Skin of body (tissue), 1 donor: ENCODE measurements at regions not wholly inside any gene's neighbourhood (a gene's known extent, or its start where the extent isn't known, plus 50 kb on each side); places are given as distances from the start of the nearest gene placed in this dataset.

ENCODE experiments used
- DNase-seq: peaks from one replicate; lab custom pipeline; 2025; lab: John Stamatoyannopoulos, UW

- DNase-seq, result no peak
These were observed 432.5 kb upstream of the C9orf72 start for GRCh38 chr9:28005779-28006178.

GRCh38 chr9:28007097-28007817 is 434.0 kb upstream of the C9orf72 start:
- DNase-seq, result no peak

GRCh38 chr9:28014212-28014611 is 440.9 kb upstream of the C9orf72 start:
- no peak for DNase-seq

GRCh38 chr9:28024676-28025075 is 451.4 kb upstream of the C9orf72 start:
- DNase-seq, result no peak

- DNase-seq, result no peak
These were observed 451.9 kb upstream of the C9orf72 start for GRCh38 chr9:28025186-28025585.

- DNase-seq, result no peak
These were observed 458.4 kb upstream of the C9orf72 start for GRCh38 chr9:28031521-28032267.

- DNase-seq, result no peak
These were observed 458.9 kb upstream of the C9orf72 start for GRCh38 chr9:28032268-28032590.

- DNase-seq, result no peak
These were observed 461.0 kb upstream of the C9orf72 start for GRCh38 chr9:28034242-28034641.

GRCh38 chr9:28037968-28038367 is 464.7 kb upstream of the C9orf72 start:
- DNase-seq, result no peak

GRCh38 chr9:28045051-28045450 is 471.8 kb upstream of the C9orf72 start:
- peak; percentile 57 for DNase-seq

GRCh38 chr9:28050046-28050445 is 476.8 kb upstream of the C9orf72 start:
- DNase-seq, result no peak

- no peak for DNase-seq
These were observed 477.7 kb upstream of the C9orf72 start for GRCh38 chr9:28050941-28051340.

- DNase-seq, result no peak
These were observed 478.6 kb upstream of the C9orf72 start for GRCh38 chr9:28051559-28052503.

- DNase-seq, result no peak
These were observed 480.0 kb upstream of the C9orf72 start for GRCh38 chr9:28053096-28053777.

- peak; percentile 59 for DNase-seq
These were observed 482.7 kb upstream of the C9orf72 start for GRCh38 chr9:28056006-28056405.

GRCh38 chr9:28056466-28056865 is 483.2 kb upstream of the C9orf72 start:
- DNase-seq, result peak; percentile 59

- DNase-seq, result no peak
These were observed 485.9 kb upstream of the C9orf72 start for GRCh38 chr9:28059192-28059591.

- DNase-seq, result no peak
These were observed 491.0 kb upstream of the C9orf72 start for GRCh38 chr9:28064241-28064815.

GRCh38 chr9:28073270-28073669 is 500.0 kb upstream of the C9orf72 start:
- peak; percentile 14 for DNase-seq

GRCh38 chr9:28079677-28080076 is 506.4 kb upstream of the C9orf72 start:
- DNase-seq, result no peak

GRCh38 chr9:28082671-28083070 is 509.4 kb upstream of the C9orf72 start:
- no peak for DNase-seq
